HCT116 (cell line): ENCODE measurements at regions not wholly inside any gene's neighbourhood (a gene's known extent, or its start where the extent isn't known, plus 50 kb on each side); places are given as distances from the start of the nearest gene placed in this dataset.

Experiments
- ATAC-seq: fragments of 200-7000 bp; cut with Tn5 transposase; 2 replicates; pipeline ENCODE4 v1.9.1; 2020; ENCODE audit warnings: mild to moderate bottlenecking, moderate library complexity
- BruUV-seq: library from RNA; stranded (reverse); fragments of 400-500 nt; replicated peaks from 2 replicates; lab custom pipeline; 2021; lab: Mats Ljungman, UMichigan
- CTCF ChIA-PET: fragments of 300-600 bp; sonication (Branson Sonifier 250); formaldehyde crosslinking; loops from one replicate; lab custom pipeline; 2021; ENCODE audit warnings: antibody characterized with exemption; lab: Charles Lee
- POLR2A ChIA-PET: fragments of 300-600, 350-600 bp; sonication (Branson Sonifier 250); formaldehyde crosslinking; loops from one replicate; lab custom pipeline; 2021; ENCODE audit warnings: antibody characterized with exemption; lab: Charles Lee
- RAD21 ChIA-PET, 2 experiments: fragments of 300-600 bp; sonication (Branson Sonifier 250); formaldehyde crosslinking; loops; one replicate each; lab custom pipeline; 2023; ENCODE audit warnings: low total read pairs in 2 of 2; ENCODE audit not compliant: uncharacterized antibody in 2 of 2, unreplicated experiment in 2 of 2, low non-redundant PET in 1 of 2; lab: Charles Lee
- DNase-seq: peaks from one replicate; pipeline ENCODE4 v3.0.0-alpha.2; 2010; ENCODE audit warnings: low read depth, low spot score
- H2AFZ ChIP-seq: fragments of 200-600 bp; shearing (Covaris generic), sonication (generic); 2 replicates; pipeline ENCODE4 v1.6.1; 2017; ENCODE audit warnings: low read depth, mixed run types, mixed read lengths, antibody characterized with exemption, low read length; ENCODE audit not compliant: poor library complexity, severe bottlenecking
- H3K27ac ChIP-seq: 2 replicates; pipeline ENCODE4 v1.5.1; 2012; ENCODE audit warnings: low read depth, low read length
- H3K27me3 ChIP-seq: fragments of 200-600 bp; sonication (generic); 2 replicates; pipeline ENCODE4 v1.6.1; 2016; ENCODE audit warnings: mixed run types, low read length, mixed read lengths; ENCODE audit not compliant: insufficient read depth
- H3K36me3 ChIP-seq, 2 experiments: fragments of 200-500 bp in 1 of 2; fragments of 200-600 bp in 1 of 2; sonication (Bioruptor generic) in 1 of 2; sonication (generic) in 1 of 2; 2 replicates each; pipeline versions ENCODE4 v1.5.1 to v1.6.1; 2014 to 2016; ENCODE audit warnings: low read length in 2 of 2, inconsistent platforms in 1 of 2, mixed read lengths in 1 of 2, mixed run types in 1 of 2; ENCODE audit not compliant: insufficient read depth in 2 of 2, control insufficient read depth in 1 of 2
- H3K4me1 ChIP-seq, 2 experiments: fragments of 200-600 bp in 1 of 2; sonication (generic) in 1 of 2; 2 replicates each; pipeline versions ENCODE4 v1.5.1 to v1.6.1; 2012 to 2017; ENCODE audit warnings: low read length in 2 of 2, inconsistent platforms in 1 of 2, mild to moderate bottlenecking in 1 of 2, mixed read lengths in 1 of 2, mixed run types in 1 of 2, moderate library complexity in 1 of 2; ENCODE audit not compliant: insufficient read depth in 2 of 2, control insufficient read depth in 1 of 2
- H3K4me2 ChIP-seq: fragments of 200-600 bp; sonication (generic); 2 replicates; pipeline ENCODE4 v1.6.1; 2017; ENCODE audit warnings: mixed run types, low read length, mixed read lengths
- H3K4me3 ChIP-seq, 2 experiments: fragments of 200-600 bp in 1 of 2; sonication (generic) in 1 of 2; replicated peaks in 1 of 2; 2 replicates each; pipeline ENCODE4 v1.5.1; 2011 to 2016; ENCODE audit warnings: low read length in 2 of 2, control low read depth in 1 of 2, low read depth in 1 of 2, mild to moderate bottlenecking in 1 of 2, mixed read lengths in 1 of 2, mixed run types in 1 of 2
- H3K79me2 ChIP-seq: fragments of 200-600 bp; sonication (generic); 2 replicates; pipeline ENCODE4 v1.6.1; 2017; ENCODE audit warnings: mild to moderate bottlenecking, mixed run types, low read length, moderate library complexity, mixed read lengths; ENCODE audit not compliant: insufficient read depth
- H3K9ac ChIP-seq: fragments of 200-600 bp; sonication (generic); 2 replicates; pipeline ENCODE4 v1.6.1; 2016; ENCODE audit warnings: low read length, mixed read lengths
- H3K9me2 ChIP-seq: fragments of 200-600 bp; sonication (generic), shearing (Covaris generic); 2 replicates; pipeline ENCODE4 v1.6.1; 2017; ENCODE audit warnings: mixed run types, mild to moderate bottlenecking, moderate library complexity; ENCODE audit not compliant: insufficient read depth
- H3K9me3 ChIP-seq, 2 experiments: fragments of 200-500 bp in 1 of 2; fragments of 200-600 bp in 1 of 2; sonication (Bioruptor generic) in 1 of 2; sonication (generic) in 1 of 2; 2 replicates each; pipeline ENCODE4 v1.6.1; 2014 to 2017; ENCODE audit warnings: low read length in 2 of 2, mixed read lengths in 2 of 2, inconsistent platforms in 1 of 2, low read depth in 1 of 2, mild to moderate bottlenecking in 1 of 2, mixed run types in 1 of 2, moderate library complexity in 1 of 2; ENCODE audit not compliant: control insufficient read depth in 1 of 2, insufficient read depth in 1 of 2
- H4K20me1 ChIP-seq: fragments of 200-600 bp; sonication (generic), shearing (Covaris generic); 2 replicates; pipeline ENCODE4 v1.6.1; 2017; ENCODE audit warnings: mixed run types, mild to moderate bottlenecking, moderate library complexity; ENCODE audit not compliant: insufficient read depth
- ATF3 ChIP-seq: IDR thresholded peaks from 2 replicates; pipeline ENCODE4 v1.6.1; 2012
- CEBPB ChIP-seq: IDR thresholded peaks from 2 replicates; pipeline ENCODE4 v1.6.1; 2012; ENCODE audit warnings: low read depth
- EGR1 ChIP-seq: IDR thresholded peaks from 2 replicates; pipeline ENCODE4 v1.6.1; 2012; ENCODE audit warnings: low read depth
- EZH2phosphoT487 ChIP-seq: fragments of 200-600 bp; IDR thresholded peaks from 2 replicates; pipeline ENCODE4 v1.6.1; 2018; ENCODE audit warnings: antibody characterized with exemption, borderline replicate concordance
- FOSL1 ChIP-seq: IDR thresholded peaks from 2 replicates; pipeline ENCODE4 v1.6.1; 2012; ENCODE audit warnings: low read depth
- JUND ChIP-seq: IDR thresholded peaks from 2 replicates; pipeline ENCODE4 v1.6.1; 2012
- MAX ChIP-seq: IDR thresholded peaks from 2 replicates; pipeline ENCODE4 v1.6.1; 2012
- POLR2A ChIP-seq: IDR thresholded peaks from 2 replicates; pipeline ENCODE4 v1.7.0; 2011; ENCODE audit warnings: borderline replicate concordance; ENCODE audit not compliant: insufficient read depth, insufficient read length; ENCODE audit errors: extremely low read depth
- POLR2AphosphoS5 ChIP-seq: IDR thresholded peaks from 2 replicates; pipeline ENCODE4 v1.6.1; 2011; ENCODE audit warnings: mild to moderate bottlenecking, low read depth, low read length, moderate library complexity
- RAD21 ChIP-seq: IDR thresholded peaks from 2 replicates; pipeline ENCODE4 v1.6.1; 2012; ENCODE audit warnings: low read depth, mild to moderate bottlenecking
- SIN3A ChIP-seq: IDR thresholded peaks from 2 replicates; pipeline ENCODE4 v1.6.1; 2012; ENCODE audit warnings: low read depth
- SP1 ChIP-seq: IDR thresholded peaks from 2 replicates; pipeline ENCODE4 v1.6.1; 2012; ENCODE audit warnings: low read depth
- SRF ChIP-seq: IDR thresholded peaks from 2 replicates; pipeline ENCODE4 v1.6.1; 2012; ENCODE audit warnings: low read depth
- TCF7L2 ChIP-seq: IDR thresholded peaks from 2 replicates; pipeline ENCODE4 v1.7.0; 2011; ENCODE audit warnings: borderline replicate concordance, inconsistent platforms; ENCODE audit not compliant: insufficient read depth, insufficient read length; ENCODE audit errors: extremely low read depth
- YY1 ChIP-seq: IDR thresholded peaks from 2 replicates; pipeline ENCODE4 v1.6.1; 2011; ENCODE audit warnings: low read length, low read depth, moderate library complexity, mild to moderate bottlenecking; ENCODE audit not compliant: insufficient replicate concordance; ENCODE audit errors: extremely low read depth
- ZBTB33 ChIP-seq: IDR thresholded peaks from 2 replicates; pipeline ENCODE4 v1.6.1; 2011; ENCODE audit warnings: mild to moderate bottlenecking, low read length, moderate library complexity; ENCODE audit not compliant: insufficient replicate concordance; ENCODE audit errors: extremely low read depth
- ZNF274 ChIP-seq: fragments of 200-500 bp; sonication (Bioruptor generic); IDR thresholded peaks from 2 replicates; pipeline ENCODE4 v1.6.1; 2014; ENCODE audit warnings: mild to moderate bottlenecking, low read depth, low read length, inconsistent platforms
- intact Hi-C: fragments of 100-400 bp; cut with micrococcal nuclease; formaldehyde crosslinking; loops from 2 replicates; pipeline ENCODE4 v1.10.0; 2022

- no peak for DNase-seq
- ChIA-PET CTCF (interaction anchor here (2.0 kb wide), 1 partner anchor 16 kb away, joined by 4 read pairs; no protein-coding TSS in a partner anchor), POLR2A (no interaction called here), RAD21 (no interaction called here)
- Histone ChIP-seq H3K27me3 (peaks cover 15% of the 10 kb centered on the region), H3K4me2 (no peak overlapping the region), H3K9me3 (no peaks in the 10 kb centered on the region), H3K36me3 (no peaks in the 10 kb centered on the region), H3K4me3 (no peak overlapping the region), H3K79me2 (no peaks in the 10 kb centered on the region), H2AFZ (no peak overlapping the region), H3K9ac (no peak overlapping the region), H3K9me2 (no peaks in the 10 kb centered on the region), H4K20me1 (no peaks in the 10 kb centered on the region), H3K4me1 (no peaks in the 10 kb centered on the region), H3K27ac (no peak overlapping the region)
- TF ChIP-seq MAX (no peak), TCF7L2 (no peak), EGR1 (no peak), RAD21 (no peak), ATF3 (no peak), SRF (no peak), POLR2A (no peak), ZNF274 (no peak), POLR2AphosphoS5 (no peak), SP1 (no peak), CEBPB (no peak), SIN3A (no peak), ZBTB33 (no peak), EZH2phosphoT487 (no peak), YY1 (no peak), JUND (no peak), FOSL1 (no peak)
- ATAC-seq: no peak
- BruUV-seq: no TSS peak
- intact Hi-C loops: no loop called here
These were observed 286.8 kb downstream of the DHX35 start for GRCh38 chr20:39248862-39249485.
